Middle frontal gyrus (tissue), 1 donor: ENCODE measurements at regions not wholly inside any gene's neighbourhood (a gene's known extent, or its start where the extent isn't known, plus 50 kb on each side); places are given as distances from the start of the nearest gene placed in this dataset.

ENCODE experiments used
- DNase-seq: peaks from one replicate; pipeline ENCODE4 v3.0.0-alpha.2; 2015; ENCODE audit warnings: low spot score; ENCODE audit errors: extremely low spot score

GRCh38 chr10:8227246-8227645, 172.8 kb downstream of the GATA3 start:
- DNase-seq, result no peak

DNA sequence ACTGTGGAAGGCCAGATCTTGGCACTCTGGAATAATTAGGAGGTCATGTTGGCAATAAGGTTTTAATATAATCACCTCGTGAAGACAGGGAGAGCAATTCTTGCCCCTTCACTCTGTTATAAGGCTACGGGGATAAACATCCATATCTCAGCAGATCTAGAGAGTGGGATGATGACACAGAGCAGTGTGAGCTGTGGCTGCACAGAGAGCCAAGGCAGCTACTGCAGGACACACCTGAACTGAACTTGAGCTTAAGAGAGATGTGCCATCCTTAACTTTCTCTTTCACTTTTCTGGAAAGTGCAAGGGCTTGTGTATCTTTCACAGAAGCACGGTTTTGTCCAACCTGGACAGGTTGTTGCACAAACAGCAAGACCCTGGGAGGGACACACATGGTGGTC, 174.7 kb downstream of the GATA3 start:
- no peak for DNase-seq

- DNase-seq, result no peak
Observed at GRCh38 chr10:8230902-8231301, 176.4 kb downstream of the GATA3 start.

DNA sequence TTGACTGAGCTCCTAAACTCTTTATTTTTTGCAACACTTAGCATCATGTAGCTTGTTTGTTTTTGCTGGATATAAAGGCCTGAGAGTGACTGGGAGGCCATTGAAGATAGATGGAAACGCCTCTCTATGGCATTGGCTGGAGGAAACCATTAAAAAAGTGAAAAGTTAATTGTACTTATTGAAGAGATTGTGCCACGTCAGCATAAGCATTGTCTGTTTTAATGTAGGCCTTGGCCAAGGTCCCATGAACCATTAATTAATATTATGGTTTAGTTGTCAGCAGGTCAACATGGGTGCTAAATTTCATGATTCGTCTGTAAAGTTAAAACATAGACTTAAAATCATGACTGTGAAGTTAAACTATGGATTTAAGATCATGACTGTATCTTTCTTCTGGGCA, 178.6 kb downstream of the GATA3 start:
- DNase-seq, result no peak

- DNase-seq, result no peak
Observed at GRCh38 chr10:8233832-8234259, 179.4 kb downstream of the GATA3 start.

- no peak for DNase-seq
Observed at GRCh38 chr10:8235253-8236027, 181.0 kb downstream of the GATA3 start.

GRCh38 chr10:8238986-8239385, 184.5 kb downstream of the GATA3 start:
- DNase-seq, result no peak

DNA sequence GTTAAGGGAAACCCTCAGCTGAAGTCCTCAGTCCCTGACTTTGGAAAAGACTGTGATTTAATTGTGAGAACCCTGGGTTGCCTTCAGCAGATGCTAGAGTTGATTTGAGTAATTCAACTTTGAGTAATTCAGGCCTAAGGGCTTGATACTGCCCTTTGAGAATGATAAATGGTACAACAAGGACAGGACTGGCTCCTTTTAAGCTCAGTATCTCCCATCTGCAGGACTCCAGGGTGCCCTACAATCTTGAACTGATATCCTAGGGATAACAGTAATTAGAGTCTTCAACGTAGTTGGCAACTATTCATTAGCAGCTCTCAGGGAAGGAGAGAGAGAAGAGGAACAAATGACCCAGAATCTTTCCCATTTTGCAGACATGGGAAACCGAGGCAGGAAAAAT, 186.4 kb downstream of the GATA3 start:
- DNase-seq, result no peak

GRCh38 chr10:8242295-8242872, 187.9 kb downstream of the GATA3 start:
- no peak for DNase-seq

GRCh38 chr10:8245131-8245813, 190.8 kb downstream of the GATA3 start:
- DNase-seq, result no peak

- DNase-seq, result no peak
Observed at GRCh38 chr10:8245814-8246142, 191.3 kb downstream of the GATA3 start.

DNA sequence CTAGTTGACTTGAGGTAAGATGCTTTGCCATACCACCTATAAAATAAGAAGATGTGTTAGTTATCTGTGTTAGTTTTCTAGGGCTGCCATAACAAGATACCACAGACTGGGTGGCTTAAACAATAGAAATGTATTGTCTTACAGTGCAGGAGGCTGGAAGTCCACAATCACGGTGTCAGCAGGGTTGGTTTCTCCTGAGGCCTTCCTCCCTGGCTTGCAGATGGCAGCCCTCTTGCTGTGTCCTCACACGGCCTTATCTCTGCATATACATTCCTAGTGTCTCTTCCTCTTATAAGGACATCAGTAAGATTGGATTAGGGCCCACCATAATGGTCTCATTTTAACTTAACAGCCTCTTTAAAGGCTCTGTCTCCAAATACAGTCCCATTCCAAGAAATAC, 192.1 kb downstream of the GATA3 start:
- no peak for DNase-seq

- DNase-seq, result no peak
Observed at GRCh38 chr10:8247191-8247590, 192.7 kb downstream of the GATA3 start.

GRCh38 chr10:8248868-8249267, 194.4 kb downstream of the GATA3 start:
- DNase-seq, result no peak

GRCh38 chr10:8254350-8254749, 199.9 kb downstream of the GATA3 start:
- DNase-seq, result no peak

DNA sequence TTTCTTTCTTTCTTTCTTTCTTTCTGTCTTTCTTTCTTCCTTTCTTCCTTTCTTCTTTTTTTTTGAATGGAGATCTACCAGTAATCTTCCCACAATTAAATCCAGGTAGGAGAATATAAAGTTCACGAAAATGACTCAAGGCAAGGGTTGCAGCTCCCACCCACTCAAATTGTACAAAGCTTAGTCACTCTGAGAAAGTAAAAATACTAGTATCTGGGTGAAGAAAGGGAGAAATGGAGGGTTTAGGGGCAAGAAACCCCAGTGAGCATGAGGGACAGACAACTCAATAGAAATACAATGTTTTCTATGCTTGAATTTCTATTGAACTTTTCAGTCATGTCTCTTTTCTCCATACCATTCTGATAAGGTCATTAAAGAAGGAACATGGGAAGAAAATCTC, 200.8 kb downstream of the GATA3 start:
- no peak for DNase-seq

GRCh38 chr10:8260645-8261044, 206.2 kb downstream of the GATA3 start:
- DNase-seq, result no peak

DNA sequence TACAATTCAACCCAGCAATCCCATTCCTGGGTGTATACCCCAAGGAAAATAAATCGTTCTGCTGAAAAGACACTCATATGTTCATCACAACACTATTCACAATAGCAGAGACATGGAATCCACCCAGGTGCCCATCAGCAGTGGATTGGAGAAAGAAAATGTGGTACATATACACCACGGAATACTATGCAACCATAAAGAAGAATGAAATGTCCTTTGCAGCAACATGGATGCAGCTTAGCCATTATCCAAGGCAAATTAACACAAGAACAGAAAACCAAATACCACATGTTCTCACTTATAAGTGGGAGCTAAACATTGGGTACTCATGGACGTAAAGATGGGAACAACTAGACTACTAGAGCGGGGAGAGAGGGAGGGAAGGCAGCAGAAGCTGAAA, 207.8 kb downstream of the GATA3 start:
- DNase-seq, result no peak

GRCh38 chr10:8269976-8270375, 215.5 kb downstream of the GATA3 start:
- DNase-seq, result no peak

- DNase-seq, result no peak
Observed at GRCh38 chr10:8272794-8273425, 218.4 kb downstream of the GATA3 start.

DNA sequence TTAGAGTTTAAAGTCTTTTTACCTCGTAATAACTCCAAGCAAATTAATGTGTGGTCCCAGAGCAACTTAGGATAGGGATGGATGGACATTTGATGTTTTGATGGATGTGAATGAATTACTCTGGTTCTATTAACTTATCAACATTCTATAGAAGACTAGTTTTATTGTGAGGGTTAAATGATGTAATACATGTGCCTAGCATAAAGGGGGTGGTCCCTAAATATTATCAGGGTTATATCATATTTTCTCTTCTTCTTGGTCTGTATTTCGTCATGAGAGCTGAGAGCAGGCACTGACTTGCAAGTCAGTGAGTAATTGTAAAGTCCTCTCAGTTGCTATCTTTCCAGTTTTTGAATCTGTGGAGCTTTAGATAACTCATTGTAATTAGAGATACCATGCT, 219.3 kb downstream of the GATA3 start:
- no peak for DNase-seq

DNA sequence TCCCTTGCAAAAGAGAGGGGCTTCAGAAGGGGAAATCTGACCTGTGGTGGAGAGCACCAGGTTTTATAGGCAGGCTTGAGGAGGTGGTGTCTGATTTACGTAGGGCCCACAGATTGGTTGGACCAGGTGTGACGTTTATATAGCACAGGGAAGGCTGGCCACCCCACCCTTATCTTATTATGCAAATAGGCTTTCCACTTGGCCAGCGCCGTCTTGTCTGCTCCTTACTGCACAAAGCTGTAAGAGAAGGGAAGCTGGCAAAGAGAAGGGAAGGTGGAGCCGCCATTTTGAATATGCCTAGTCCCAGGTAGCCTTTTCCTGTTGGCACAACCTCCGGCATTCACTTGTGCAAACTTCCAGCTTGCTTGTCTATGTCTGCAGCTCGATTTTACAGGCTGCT, 221.4 kb downstream of the GATA3 start:
- DNase-seq, result no peak
